Fibroblast of villous mesenchyme (primary cell): ENCODE measurements at regions not wholly inside any gene's neighbourhood (a gene's known extent, or its start where the extent isn't known, plus 50 kb on each side); places are given as distances from the start of the nearest gene placed in this dataset.

Experiments
- DNase-seq: peaks from one replicate; pipeline ENCODE4 v3.0.0-alpha.2; 2010; ENCODE audit warnings: low read depth
- H3K4me3 ChIP-seq: 2 replicates; pipeline ENCODE4 v1.5.1; 2011; ENCODE audit warnings: low read depth, mild to moderate bottlenecking, low read length
- CTCF ChIP-seq: IDR thresholded peaks from 2 replicates; pipeline ENCODE4 v1.5.1; 2012; ENCODE audit warnings: low read depth, mild to moderate bottlenecking, low read length; ENCODE audit not compliant: insufficient read depth

GRCh38 chr4:13703096-13703495 lies 75.6 kb upstream of the BOD1L1 start:
- TF ChIP-seq CTCF, result no peak
- no peak overlapping the region for H3K4me3 ChIP-seq

GRCh38 chr4:13704035-13704434 lies 76.5 kb upstream of the BOD1L1 start:
- TF ChIP-seq CTCF, result no peak
- no peak for DNase-seq
- H3K4me3 ChIP-seq, result no peak overlapping the region

More at GRCh38 chr4:13703096-13703495, 75.6 kb upstream of the BOD1L1 start:
- DNase-seq, result peak; percentile 6

DNA sequence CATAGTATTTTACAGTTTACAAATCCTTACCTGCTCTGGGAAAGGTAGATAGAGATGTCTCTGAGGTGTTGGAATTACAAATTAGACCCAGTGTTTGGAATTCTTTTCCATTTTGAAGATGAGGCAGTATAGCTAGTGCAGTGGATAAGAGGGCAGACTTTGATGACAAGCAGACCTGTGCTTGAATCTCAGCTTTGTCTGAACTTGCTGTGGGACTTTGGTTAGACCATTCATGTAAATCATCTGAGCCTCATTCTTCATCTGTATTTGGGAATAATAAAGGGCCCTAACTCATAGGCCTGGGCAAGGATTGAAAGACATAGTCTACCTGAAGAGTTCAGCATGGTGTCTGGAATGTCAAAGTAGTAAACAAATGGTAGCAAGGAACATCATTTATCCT lies 77.2 kb upstream of the BOD1L1 start:
- no peak overlapping the region for H3K4me3 ChIP-seq
- DNase-seq, result no peak
- TF ChIP-seq CTCF, result no peak

DNA sequence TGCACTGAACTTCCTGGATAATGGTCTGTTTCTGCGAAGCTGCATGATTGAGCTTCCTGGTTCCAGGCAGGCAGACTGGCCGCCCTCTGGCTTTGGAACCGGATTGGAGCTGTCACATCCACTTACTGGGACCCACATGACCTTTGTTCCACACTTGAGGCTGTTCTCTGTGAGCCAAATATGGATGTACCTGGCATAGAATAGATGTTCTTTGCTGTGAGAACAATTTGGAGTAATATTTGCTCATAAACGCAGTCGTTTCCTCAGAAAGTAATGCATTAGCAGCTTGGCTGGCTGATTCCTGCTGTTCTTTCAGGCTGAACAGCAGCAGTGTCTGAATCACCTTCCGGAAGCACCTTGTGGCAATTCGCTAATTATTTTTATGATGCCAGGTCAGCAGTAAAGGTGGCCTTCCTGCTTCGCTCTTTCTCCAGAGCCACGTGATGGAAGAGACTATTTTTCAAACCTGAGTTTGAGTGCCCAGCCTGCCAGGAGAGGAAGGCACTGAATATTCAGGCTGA lies 78.1 kb upstream of the BOD1L1 start:
- TF ChIP-seq CTCF, result no peak

GRCh38 chr4:13706120-13706519 lies 78.6 kb upstream of the BOD1L1 start:
- H3K4me3 ChIP-seq, result no peak overlapping the region
- no peak for TF ChIP-seq CTCF
- DNase-seq, result no peak

More for the DNA sequence above, 78.1 kb upstream of the BOD1L1 start:
- DNase-seq, result no peak
- no peak overlapping the region for H3K4me3 ChIP-seq

- DNase-seq, result no peak
- TF ChIP-seq CTCF, result no peak
Observed at GRCh38 chr4:13706716-13707115, 79.2 kb upstream of the BOD1L1 start.

DNA sequence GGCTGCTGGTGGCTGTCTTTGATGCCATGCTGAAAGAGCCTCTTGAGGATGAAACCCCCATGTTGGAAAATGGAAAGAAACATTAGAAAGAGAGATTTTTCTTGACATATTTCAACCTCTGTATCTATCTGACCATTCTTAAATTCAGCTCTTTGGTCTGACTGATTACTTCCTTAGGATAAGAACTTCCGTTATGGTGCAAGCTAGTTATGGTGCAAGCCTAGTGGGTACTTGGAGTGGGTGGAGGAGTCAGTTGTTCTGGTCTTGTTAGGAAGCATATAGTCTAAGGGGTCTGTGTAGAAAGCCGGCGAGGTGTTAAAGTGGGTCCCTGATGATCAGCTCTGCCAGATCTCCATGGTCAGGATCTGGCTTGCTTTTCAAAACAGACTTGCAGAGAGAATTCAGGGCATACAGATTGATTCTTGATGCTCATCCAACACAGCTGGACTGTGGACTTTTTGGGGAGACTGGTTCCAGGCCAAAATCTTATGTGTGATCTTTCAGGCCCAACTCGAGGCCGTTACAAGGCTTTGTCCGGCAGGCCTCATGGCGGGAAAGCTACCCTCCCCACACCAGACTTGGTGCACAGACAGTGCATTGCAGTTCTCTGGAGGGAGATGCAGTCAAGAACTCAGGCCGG lies 82.8 kb upstream of the BOD1L1 start:
- H3K4me3 ChIP-seq, result no peak overlapping the region
- DNase-seq, result no peak
- TF ChIP-seq CTCF, result no peak

More at GRCh38 chr4:13706716-13707115, 79.2 kb upstream of the BOD1L1 start:
- H3K4me3 ChIP-seq, result no peak overlapping the region
